ENCODE measurements at regions not wholly inside any gene's neighbourhood (a gene's known extent, or its start where the extent isn't known, plus 50 kb on each side); places are given as distances from the start of the nearest gene placed in this dataset.

- no peak overlapping the region for H3K9ac ChIP-seq (ENCODE audit: low read depth, low read length, poor library complexity, severe bottlenecking)
Observed at GRCh38 chr9:82130331-82131042, 141.9 kb downstream of the SPATA31D1 start.

GRCh38 chr9:82131072-82131471, 142.5 kb downstream of the SPATA31D1 start:
- H3K9me2 ChIP-seq (replicated peaks; ENCODE audit: low read depth, low read length) = no peaks in the 10 kb centered on the region
- no peaks in the 10 kb centered on the region for H3F3A ChIP-seq (ENCODE audit: low read depth)
- no peak overlapping the region for H3K4me3 ChIP-seq (ENCODE audit: low read length, poor library complexity, severe bottlenecking)
- no peak overlapping the region for H3K9ac ChIP-seq (ENCODE audit: low read depth, low read length, poor library complexity, severe bottlenecking)
- H3K4me2 ChIP-seq (ENCODE audit: low read depth, low read length, poor library complexity, severe bottlenecking) = no peak overlapping the region
- no peaks in the 10 kb centered on the region for H3K79me2 ChIP-seq (ENCODE audit: insufficient read depth, low read length)
- TF ChIP-seq CTCF (conservative IDR thresholded peaks at IDR 0.05; ENCODE audit: low read length) (no peak), EZH2phosphoT487 (IDR thresholded peaks at IDR 0.05; ENCODE audit: borderline replicate concordance) (no peak)
- no peaks in the 10 kb centered on the region for H4K20me1 ChIP-seq (ENCODE audit: insufficient read depth, low read length, poor library complexity, severe bottlenecking)
- no peaks in the 10 kb centered on the region for H3K36me3 ChIP-seq (ENCODE audit: insufficient read depth, low read length)
- no peak overlapping the region for H2AFZ ChIP-seq (ENCODE audit: low read length)
- peaks cover 29% of the 10 kb centered on the region for H3K4me1 ChIP-seq (ENCODE audit: insufficient read depth, low read length, poor library complexity, severe bottlenecking)
- H3K27me3 ChIP-seq (ENCODE audit: insufficient read depth, low read length, poor library complexity, severe bottlenecking) = no peaks in the 10 kb centered on the region
- no peaks in the 10 kb centered on the region; the same call in 1 of the 2 replicates for H3K9me3 ChIP-seq (ENCODE audit: insufficient read depth, low read depth, low read length)

More at GRCh38 chr9:82130331-82131042, 141.9 kb downstream of the SPATA31D1 start:
- Histone ChIP-seq H3K9me2 (replicated peaks; ENCODE audit: low read depth, low read length) (no peaks in the 10 kb centered on the region), H3K4me2 (ENCODE audit: low read depth, low read length, poor library complexity, severe bottlenecking) (no peak overlapping the region), H4K20me1 (ENCODE audit: insufficient read depth, low read length, poor library complexity, severe bottlenecking) (no peaks in the 10 kb centered on the region), H3K36me3 (ENCODE audit: insufficient read depth, low read length) (no peaks in the 10 kb centered on the region), H3K4me3 (ENCODE audit: low read length, poor library complexity, severe bottlenecking) (no peak overlapping the region), H3K79me2 (ENCODE audit: insufficient read depth, low read length) (no peaks in the 10 kb centered on the region), H3F3A (ENCODE audit: low read depth) (no peaks in the 10 kb centered on the region), H3K4me1 (ENCODE audit: insufficient read depth, low read length, poor library complexity, severe bottlenecking) (peaks cover 29% of the 10 kb centered on the region), H3K9me3 (ENCODE audit: insufficient read depth, low read depth, low read length) (no peaks in the 10 kb centered on the region), H2AFZ (ENCODE audit: low read length) (no peak overlapping the region), H3K27me3 (ENCODE audit: insufficient read depth, low read length, poor library complexity, severe bottlenecking) (no peaks in the 10 kb centered on the region)
- no peak for TF ChIP-seq EZH2phosphoT487 (IDR thresholded peaks at IDR 0.05; ENCODE audit: borderline replicate concordance)
- no peak for TF ChIP-seq CTCF (conservative IDR thresholded peaks at IDR 0.05; ENCODE audit: low read length)

- H3F3A ChIP-seq (ENCODE audit: low read depth) = no peaks in the 10 kb centered on the region
- H3K36me3 ChIP-seq (ENCODE audit: insufficient read depth, low read length) = no peaks in the 10 kb centered on the region
- H3K4me3 ChIP-seq (ENCODE audit: low read length, poor library complexity, severe bottlenecking) = no peak overlapping the region
- peak overlapping the region; percentile 5 for H3K4me2 ChIP-seq (ENCODE audit: low read depth, low read length, poor library complexity, severe bottlenecking)
- H3K9me3 ChIP-seq (ENCODE audit: insufficient read depth, low read depth, low read length) = no peaks in the 10 kb centered on the region; the same call in 1 of the 2 replicates
- H3K4me1 ChIP-seq (ENCODE audit: insufficient read depth, low read length, poor library complexity, severe bottlenecking) = peaks cover 29% of the 10 kb centered on the region
- no peaks in the 10 kb centered on the region for H4K20me1 ChIP-seq (ENCODE audit: insufficient read depth, low read length, poor library complexity, severe bottlenecking)
- H3K79me2 ChIP-seq (ENCODE audit: insufficient read depth, low read length) = no peaks in the 10 kb centered on the region
- no peaks in the 10 kb centered on the region for H3K9me2 ChIP-seq (replicated peaks; ENCODE audit: low read depth, low read length)
- no peaks in the 10 kb centered on the region for H3K27me3 ChIP-seq (ENCODE audit: insufficient read depth, low read length, poor library complexity, severe bottlenecking)
- no peak overlapping the region for H3K9ac ChIP-seq (ENCODE audit: low read depth, low read length, poor library complexity, severe bottlenecking)
- no peak overlapping the region for H2AFZ ChIP-seq (ENCODE audit: low read length)
- TF ChIP-seq EZH2phosphoT487 (IDR thresholded peaks at IDR 0.05; ENCODE audit: borderline replicate concordance) (no peak), CTCF (conservative IDR thresholded peaks at IDR 0.05; ENCODE audit: low read length) (no peak)
Observed at GRCh38 chr9:82132024-82132423, 143.5 kb downstream of the SPATA31D1 start.

Data from Loucy (cell line).